HUES48 (cell line): ENCODE measurements at regions not wholly inside any gene's neighbourhood (a gene's known extent, or its start where the extent isn't known, plus 50 kb on each side); places are given as distances from the start of the nearest gene placed in this dataset.

Experiments
- H3K27ac ChIP-seq: one replicate; pipeline ENCODE4 v1.7.0; 2013; ENCODE audit warnings: low read depth, low read length, inconsistent platforms
- H3K27me3 ChIP-seq: 2 replicates; pipeline ENCODE4 v1.6.1; 2013; ENCODE audit warnings: mild to moderate bottlenecking, low read length; ENCODE audit not compliant: control insufficient read depth, insufficient read depth
- H3K36me3 ChIP-seq: 2 replicates; pipeline ENCODE4 v1.6.1; 2013; ENCODE audit warnings: low read length; ENCODE audit not compliant: control insufficient read depth, insufficient read depth
- H3K4me1 ChIP-seq: 2 replicates; pipeline ENCODE4 v1.6.1; 2013; ENCODE audit warnings: mild to moderate bottlenecking, low read length; ENCODE audit not compliant: control insufficient read depth, insufficient read depth
- H3K4me3 ChIP-seq: 2 replicates; pipeline ENCODE4 v1.5.1; 2013; ENCODE audit warnings: mild to moderate bottlenecking, low read depth, low read length
- H3K9ac ChIP-seq: 2 replicates; pipeline ENCODE4 v1.6.1; 2013; ENCODE audit warnings: mild to moderate bottlenecking, low read depth, low read length, moderate library complexity
- H3K9me3 ChIP-seq: 2 replicates; pipeline ENCODE4 v1.6.1; 2013; ENCODE audit warnings: low read length; ENCODE audit not compliant: control insufficient read depth, insufficient read depth

DNA sequence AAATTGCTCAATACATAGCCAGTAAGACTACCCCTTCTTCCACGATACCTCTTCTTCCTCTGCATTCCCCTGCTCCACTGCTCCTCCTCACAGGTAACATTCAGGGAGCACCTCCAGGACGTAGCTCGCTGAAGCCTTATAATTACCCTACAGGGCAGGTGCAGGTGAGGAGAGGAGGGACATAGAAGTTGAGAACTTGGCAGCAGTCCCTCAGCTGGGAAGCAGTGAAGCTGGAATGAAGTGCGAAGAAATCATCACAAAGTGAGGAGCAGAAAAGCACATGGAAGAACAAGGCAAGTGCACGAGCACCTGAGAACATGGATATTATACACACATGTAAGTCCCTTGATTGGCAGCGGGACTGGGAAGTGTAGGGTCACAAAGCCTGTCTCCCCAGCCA is 118.2 kb downstream of the HSD17B3 start:
- Histone ChIP-seq H3K27me3 (peaks cover 10% of the 10 kb centered on the region; the same call in 1 of the 2 replicates), H3K4me3 (no peak overlapping the region), H3K9ac (no peak overlapping the region), H3K27ac (no peak overlapping the region), H3K9me3 (0 out of 2 replicates have a peak, but pooled peaks cover 3% of the 10 kb centered on the region), H3K36me3 (no peaks in the 10 kb centered on the region), H3K4me1 (peaks cover 19% of the 10 kb centered on the region)

GRCh38 chr9:96178153-96178552 is 123.8 kb downstream of the HSD17B3 start:
- Histone ChIP-seq H3K36me3 (no peaks in the 10 kb centered on the region), H3K4me1 (peaks cover 7% of the 10 kb centered on the region; the same call in 1 of the 2 replicates), H3K9me3 (no peaks in the 10 kb centered on the region), H3K27ac (no peak overlapping the region), H3K27me3 (no peaks in the 10 kb centered on the region), H3K4me3 (no peak overlapping the region), H3K9ac (no peak overlapping the region)

- H3K36me3 ChIP-seq = no peaks in the 10 kb centered on the region
- H3K9ac ChIP-seq = no peak overlapping the region
- no peaks in the 10 kb centered on the region for H3K27me3 ChIP-seq
- no peak overlapping the region for H3K4me3 ChIP-seq
- H3K4me1 ChIP-seq = peaks cover 7% of the 10 kb centered on the region; the same call in 1 of the 2 replicates
- H3K9me3 ChIP-seq = no peaks in the 10 kb centered on the region
- H3K27ac ChIP-seq = no peak overlapping the region
Observed at GRCh38 chr9:96177719-96178028, 124.3 kb downstream of the HSD17B3 start.

DNA sequence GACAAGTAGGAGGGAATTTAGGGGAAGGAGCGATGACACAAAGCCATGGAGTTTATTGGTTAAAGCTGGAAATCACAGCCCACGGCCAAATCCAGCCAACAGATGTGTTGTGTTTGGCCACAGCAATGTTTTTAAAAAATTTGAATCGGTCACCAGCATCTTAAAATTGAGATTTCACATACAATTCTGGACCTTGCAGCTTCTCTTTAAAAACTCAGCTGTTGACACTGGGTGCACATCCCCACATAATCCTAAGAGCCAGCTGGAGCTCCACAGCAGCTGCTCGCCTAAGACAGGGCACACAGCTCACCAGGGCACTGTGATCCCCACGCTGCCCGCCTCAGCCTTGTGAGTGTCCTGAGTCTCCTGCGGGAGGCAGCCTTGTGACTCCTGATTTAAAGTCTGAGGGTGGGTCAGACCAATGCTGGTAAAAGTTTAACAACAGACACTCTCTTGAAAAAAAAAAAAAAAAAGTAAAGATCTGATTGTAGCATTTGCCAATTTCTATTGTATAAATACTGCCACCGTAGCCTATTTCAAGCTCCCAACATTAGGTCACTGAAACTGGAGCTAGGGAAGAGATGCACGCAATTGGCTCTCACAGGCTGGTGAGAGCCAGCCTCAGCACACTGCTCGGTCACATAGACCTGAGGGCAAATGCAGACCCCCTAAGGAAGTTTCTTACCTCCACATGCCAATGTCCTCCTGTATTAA is 124.8 kb downstream of the HSD17B3 start:
- no peaks in the 10 kb centered on the region for H3K36me3 ChIP-seq
- H3K9me3 ChIP-seq = no peaks in the 10 kb centered on the region
- peaks cover 7% of the 10 kb centered on the region; the same call in 1 of the 2 replicates for H3K4me1 ChIP-seq
- H3K27me3 ChIP-seq = no peaks in the 10 kb centered on the region
- H3K9ac ChIP-seq = no peak overlapping the region
- no peak overlapping the region for H3K4me3 ChIP-seq
- no peak overlapping the region for H3K27ac ChIP-seq

GRCh38 chr9:96175796-96176195 is 126.2 kb downstream of the HSD17B3 start:
- peaks cover 7% of the 10 kb centered on the region; the same call in 1 of the 2 replicates for H3K4me1 ChIP-seq
- H3K27me3 ChIP-seq = no peaks in the 10 kb centered on the region
- no peak overlapping the region for H3K9ac ChIP-seq
- no peaks in the 10 kb centered on the region for H3K9me3 ChIP-seq
- H3K4me3 ChIP-seq = no peak overlapping the region
- H3K36me3 ChIP-seq = no peaks in the 10 kb centered on the region
- no peak overlapping the region for H3K27ac ChIP-seq

DNA sequence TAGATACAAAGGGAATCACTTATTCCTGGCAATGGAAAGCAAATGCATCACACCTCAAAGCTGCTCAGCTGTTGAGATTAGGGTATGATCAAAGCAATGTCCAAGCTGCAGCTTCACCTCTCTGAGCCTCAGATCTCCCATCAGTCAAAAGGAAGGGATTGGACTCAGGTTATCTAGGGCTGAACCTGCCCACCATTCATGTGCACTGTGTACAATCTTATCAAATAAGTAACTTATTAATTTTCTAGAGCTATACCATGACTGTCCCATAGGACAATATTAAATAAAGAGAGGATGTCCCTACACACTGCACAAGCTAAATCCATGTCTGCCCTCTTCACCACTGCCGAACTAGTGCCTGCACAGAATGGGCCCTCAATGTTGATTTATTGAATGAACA is 127.0 kb downstream of the HSD17B3 start:
- Histone ChIP-seq H3K9me3 (no peaks in the 10 kb centered on the region), H3K27ac (no peak overlapping the region), H3K9ac (no peak overlapping the region), H3K27me3 (no peaks in the 10 kb centered on the region), H3K36me3 (no peaks in the 10 kb centered on the region), H3K4me3 (no peak overlapping the region), H3K4me1 (peaks cover 9% of the 10 kb centered on the region)

GRCh38 chr9:96174371-96174770 is 127.6 kb downstream of the HSD17B3 start:
- H3K36me3 ChIP-seq = no peaks in the 10 kb centered on the region
- H3K4me1 ChIP-seq = peaks cover 15% of the 10 kb centered on the region
- H3K9ac ChIP-seq = no peak overlapping the region
- H3K27ac ChIP-seq = no peak overlapping the region
- H3K9me3 ChIP-seq = no peaks in the 10 kb centered on the region
- no peaks in the 10 kb centered on the region for H3K27me3 ChIP-seq
- H3K4me3 ChIP-seq = no peak overlapping the region

- Histone ChIP-seq H3K4me1 (peaks cover 22% of the 10 kb centered on the region), H3K4me3 (no peak overlapping the region), H3K9me3 (no peaks in the 10 kb centered on the region), H3K9ac (no peak overlapping the region), H3K27me3 (no peaks in the 10 kb centered on the region), H3K27ac (no peak overlapping the region), H3K36me3 (no peaks in the 10 kb centered on the region)
Observed at GRCh38 chr9:96173640-96174039, 128.3 kb downstream of the HSD17B3 start.

DNA sequence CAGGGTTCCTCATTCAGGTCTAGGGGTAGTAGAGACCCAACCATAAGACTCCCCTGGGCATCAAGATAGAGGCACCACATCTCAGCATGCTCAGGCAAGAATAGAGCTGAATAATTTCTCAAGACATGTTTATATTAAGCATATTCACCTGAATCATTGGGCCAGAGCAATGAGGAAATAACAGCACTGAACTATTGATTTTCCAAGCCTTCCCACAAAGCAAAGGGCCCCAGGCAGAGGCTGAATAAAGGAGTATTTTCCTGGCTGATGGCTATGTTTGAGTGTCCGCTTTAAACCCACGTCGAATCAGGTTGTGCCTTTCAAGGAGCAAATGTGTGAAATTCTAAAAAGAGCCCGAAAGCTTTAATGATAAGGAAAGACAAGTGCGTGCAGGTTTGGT is 129.2 kb downstream of the HSD17B3 start:
- no peaks in the 10 kb centered on the region for H3K9me3 ChIP-seq
- no peaks in the 10 kb centered on the region for H3K27me3 ChIP-seq
- H3K4me1 ChIP-seq = peaks cover 25% of the 10 kb centered on the region
- no peak overlapping the region for H3K27ac ChIP-seq
- H3K4me3 ChIP-seq = no peak overlapping the region
- H3K9ac ChIP-seq = no peak overlapping the region
- H3K36me3 ChIP-seq = no peaks in the 10 kb centered on the region

GRCh38 chr9:96171728-96172127 is 130.2 kb downstream of the HSD17B3 start:
- Histone ChIP-seq H3K4me1 (peaks cover 17% of the 10 kb centered on the region), H3K27ac (no peak overlapping the region), H3K36me3 (no peaks in the 10 kb centered on the region), H3K9me3 (no peaks in the 10 kb centered on the region), H3K27me3 (no peaks in the 10 kb centered on the region), H3K4me3 (no peak overlapping the region), H3K9ac (no peak overlapping the region)

DNA sequence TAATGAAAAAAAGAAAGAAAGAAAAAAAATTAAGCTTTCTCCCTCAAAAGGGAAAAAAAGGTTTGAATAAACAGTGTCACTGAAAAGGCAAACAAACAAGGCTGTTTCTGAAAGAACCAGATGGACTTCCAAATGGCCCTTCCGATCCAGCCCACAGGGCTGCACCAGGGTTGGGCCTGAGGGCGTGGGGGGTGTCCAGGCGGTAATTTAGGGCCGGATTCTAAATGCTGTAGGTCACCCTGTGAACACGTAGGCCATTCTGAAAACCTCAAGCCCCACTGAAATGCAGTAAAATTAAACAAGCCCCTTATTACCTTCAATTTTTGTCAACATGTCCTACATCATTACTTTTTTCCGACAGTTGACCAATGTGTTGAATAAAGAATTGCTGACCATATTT is 132.1 kb downstream of the HSD17B3 start:
- Histone ChIP-seq H3K9me3 (no peaks in the 10 kb centered on the region), H3K27ac (peak overlapping the region; percentile 28), H3K4me3 (no peak overlapping the region), H3K4me1 (peaks cover 17% of the 10 kb centered on the region), H3K36me3 (no peaks in the 10 kb centered on the region), H3K9ac (no peak overlapping the region), H3K27me3 (no peaks in the 10 kb centered on the region)
